GM06990 (cell line): ENCODE measurements at regions not wholly inside any gene's neighbourhood (a gene's known extent, or its start where the extent isn't known, plus 50 kb on each side); places are given as distances from the start of the nearest gene placed in this dataset.

ENCODE experiments used
- DNase-seq: peaks from one replicate; pipeline ENCODE4 v3.0.0-alpha.2; 2011; ENCODE audit not compliant: insufficient read length; ENCODE audit errors: extremely low read depth
- H3K27me3 ChIP-seq: replicated peaks from 2 replicates; pipeline ENCODE4 v1.6.0; 2011; ENCODE audit warnings: low read length; ENCODE audit not compliant: control insufficient read depth, insufficient read depth
- H3K36me3 ChIP-seq: 2 replicates; pipeline ENCODE4 v1.5.1; 2011; ENCODE audit warnings: low read length; ENCODE audit not compliant: control insufficient read depth, insufficient read depth
- H3K4me3 ChIP-seq: replicated peaks from 2 replicates; pipeline ENCODE4 v1.5.1; 2011; ENCODE audit warnings: low read depth, mild to moderate bottlenecking, control low read depth, low read length
- TF ChIP-seq, protein P1 (sequence below): IDR thresholded peaks from 2 replicates; pipeline ENCODE4 v1.5.1; 2011; ENCODE audit warnings: low read length, control low read depth, mild to moderate bottlenecking, inconsistent platforms; ENCODE audit not compliant: insufficient read depth, poor library complexity, severe bottlenecking

DNA sequence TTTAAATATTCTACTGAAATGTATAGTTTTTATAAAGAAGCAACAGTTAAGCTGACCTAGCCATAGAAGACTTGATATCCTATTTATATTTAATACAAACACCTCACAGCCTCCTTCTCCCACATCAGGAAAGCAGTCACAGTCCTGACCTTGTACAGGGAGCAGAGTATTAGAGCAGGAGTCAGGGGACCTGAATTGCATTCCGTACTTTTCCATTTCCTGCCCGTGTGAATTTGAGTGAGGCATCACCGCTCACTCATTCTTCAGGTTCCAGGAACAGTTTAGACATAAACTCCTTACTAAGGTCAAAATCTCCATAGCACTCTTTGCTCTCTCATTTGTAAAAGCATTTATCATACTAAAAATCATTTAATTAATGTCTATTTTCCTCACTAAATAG lies 482.5 kb upstream of the FAT3 start:
- TF ChIP-seq, protein P1, sequence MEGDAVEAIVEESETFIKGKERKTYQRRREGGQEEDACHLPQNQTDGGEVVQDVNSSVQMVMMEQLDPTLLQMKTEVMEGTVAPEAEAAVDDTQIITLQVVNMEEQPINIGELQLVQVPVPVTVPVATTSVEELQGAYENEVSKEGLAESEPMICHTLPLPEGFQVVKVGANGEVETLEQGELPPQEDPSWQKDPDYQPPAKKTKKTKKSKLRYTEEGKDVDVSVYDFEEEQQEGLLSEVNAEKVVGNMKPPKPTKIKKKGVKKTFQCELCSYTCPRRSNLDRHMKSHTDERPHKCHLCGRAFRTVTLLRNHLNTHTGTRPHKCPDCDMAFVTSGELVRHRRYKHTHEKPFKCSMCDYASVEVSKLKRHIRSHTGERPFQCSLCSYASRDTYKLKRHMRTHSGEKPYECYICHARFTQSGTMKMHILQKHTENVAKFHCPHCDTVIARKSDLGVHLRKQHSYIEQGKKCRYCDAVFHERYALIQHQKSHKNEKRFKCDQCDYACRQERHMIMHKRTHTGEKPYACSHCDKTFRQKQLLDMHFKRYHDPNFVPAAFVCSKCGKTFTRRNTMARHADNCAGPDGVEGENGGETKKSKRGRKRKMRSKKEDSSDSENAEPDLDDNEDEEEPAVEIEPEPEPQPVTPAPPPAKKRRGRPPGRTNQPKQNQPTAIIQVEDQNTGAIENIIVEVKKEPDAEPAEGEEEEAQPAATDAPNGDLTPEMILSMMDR: no peak
- DNase-seq: no peak
- H3K27me3 ChIP-seq: no peaks in the 10 kb centered on the region
- no peaks in the 10 kb centered on the region for H3K36me3 ChIP-seq
- no peak overlapping the region for H3K4me3 ChIP-seq

DNA sequence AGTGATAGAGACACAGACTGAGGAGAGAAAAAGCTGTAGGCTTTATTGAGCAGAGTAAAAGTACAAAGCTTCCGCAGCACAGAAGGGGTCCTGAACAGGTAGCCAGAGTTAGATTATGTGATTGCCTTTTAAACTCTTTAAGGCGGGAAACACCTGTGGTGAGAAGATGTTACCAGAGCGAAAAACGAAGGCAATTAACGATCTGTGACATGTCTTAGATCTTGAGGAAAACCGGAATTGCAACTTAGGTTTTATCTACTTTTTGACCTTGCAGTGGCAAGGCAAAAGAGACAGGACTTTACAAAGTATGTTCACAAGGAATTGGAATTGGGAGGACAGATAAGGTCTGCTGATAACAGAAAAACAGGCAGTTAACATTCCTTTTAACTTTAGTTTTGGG lies 493.6 kb upstream of the FAT3 start:
- DNase-seq: no peak
- Histone ChIP-seq H3K36me3 (no peaks in the 10 kb centered on the region), H3K27me3 (no peaks in the 10 kb centered on the region), H3K4me3 (no peak overlapping the region)
- TF ChIP-seq, protein P1: no peak

DNA sequence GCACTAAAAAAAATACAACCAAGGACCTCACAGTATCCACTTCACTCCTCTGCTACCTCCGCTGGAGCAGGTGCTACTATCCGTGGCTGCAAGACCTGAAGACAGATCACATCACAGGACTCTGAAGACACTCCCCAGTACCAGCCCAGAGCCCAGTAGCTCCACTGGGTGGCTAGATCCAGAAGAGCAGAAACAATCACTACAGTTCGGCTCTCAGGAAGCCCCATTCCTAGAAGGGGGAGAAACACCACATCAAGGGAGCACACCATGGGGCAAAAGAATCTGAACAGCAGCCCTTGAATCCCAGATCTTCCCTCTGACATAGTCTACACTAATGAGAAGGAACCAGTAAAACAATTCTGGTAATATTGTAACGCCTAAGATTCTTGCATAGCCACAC lies 494.0 kb upstream of the FAT3 start:
- Histone ChIP-seq H3K27me3 (no peaks in the 10 kb centered on the region), H3K36me3 (no peaks in the 10 kb centered on the region), H3K4me3 (no peak overlapping the region)
- TF ChIP-seq, protein P1: no peak
- DNase-seq: no peak

DNA sequence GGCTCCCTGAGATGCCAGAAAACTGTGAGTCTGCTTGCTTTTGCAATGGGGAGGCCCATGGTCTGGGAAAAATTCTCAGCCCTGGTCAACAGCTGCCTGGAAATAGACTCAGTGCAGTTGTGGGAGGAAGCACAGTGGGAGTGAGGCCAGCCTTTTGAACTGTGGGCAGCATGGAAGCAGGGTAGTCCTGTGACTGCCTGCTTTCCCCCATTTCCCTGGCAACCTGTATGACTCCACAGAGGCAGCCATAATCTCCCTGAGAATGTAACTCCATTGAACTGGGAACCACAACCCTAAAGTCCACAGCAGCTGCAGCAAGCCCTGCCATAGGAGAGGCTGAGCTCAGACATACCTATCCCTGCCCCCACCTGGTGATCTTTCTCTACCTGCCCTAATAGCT lies 494.6 kb upstream of the FAT3 start:
- no peak for DNase-seq
- Histone ChIP-seq H3K4me3 (no peak overlapping the region), H3K36me3 (no peaks in the 10 kb centered on the region), H3K27me3 (no peaks in the 10 kb centered on the region)
- TF ChIP-seq, protein P1: no peak

DNA sequence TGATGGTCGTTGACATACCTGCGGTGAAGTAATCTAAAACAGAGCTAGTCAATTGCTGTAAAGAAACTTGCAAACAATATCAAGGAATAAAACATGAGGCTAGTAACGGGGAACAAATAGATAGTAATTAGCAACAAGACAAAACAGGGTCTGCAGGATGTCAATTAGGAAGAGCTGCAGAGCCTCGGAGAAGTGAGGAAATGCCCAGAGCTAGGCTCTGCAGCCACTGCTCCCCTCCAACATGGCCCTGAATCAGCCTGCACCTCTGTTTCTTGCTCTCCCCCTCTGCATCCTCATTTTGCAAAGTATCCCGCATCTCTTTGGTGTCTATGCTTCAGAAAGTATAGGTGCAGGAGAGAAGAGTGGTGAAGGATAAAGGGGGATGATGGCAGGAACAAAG lies 507.4 kb upstream of the FAT3 start:
- no peaks in the 10 kb centered on the region for H3K36me3 ChIP-seq
- DNase-seq: no peak
- TF ChIP-seq, protein P1: no peak
- no peak overlapping the region for H3K4me3 ChIP-seq
- H3K27me3 ChIP-seq: no peaks in the 10 kb centered on the region
